ENCODE measurements at regions not wholly inside any gene's neighbourhood (a gene's known extent, or its start where the extent isn't known, plus 50 kb on each side); places are given as distances from the start of the nearest gene placed in this dataset.

DNA sequence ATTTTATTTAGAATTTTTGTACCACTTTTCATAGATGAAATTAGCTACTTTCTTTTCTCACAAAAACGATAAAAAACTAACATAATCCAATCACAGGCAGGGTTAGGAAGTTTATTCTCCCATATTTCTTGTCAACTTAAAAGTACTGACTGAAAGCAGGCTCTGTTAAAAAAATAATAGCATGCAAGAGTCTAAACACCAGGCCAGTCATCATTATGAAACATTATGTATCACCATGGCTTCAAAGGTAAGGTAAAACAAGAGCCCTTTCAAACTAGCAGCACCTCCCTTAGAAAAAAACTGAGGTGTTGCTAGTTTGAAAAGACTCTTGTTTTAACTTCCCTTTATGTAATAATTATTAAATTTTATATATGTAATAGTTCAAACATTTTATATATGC lies 848.0 kb downstream of the RNF144A start:
- TF ChIP-seq, protein P1, sequence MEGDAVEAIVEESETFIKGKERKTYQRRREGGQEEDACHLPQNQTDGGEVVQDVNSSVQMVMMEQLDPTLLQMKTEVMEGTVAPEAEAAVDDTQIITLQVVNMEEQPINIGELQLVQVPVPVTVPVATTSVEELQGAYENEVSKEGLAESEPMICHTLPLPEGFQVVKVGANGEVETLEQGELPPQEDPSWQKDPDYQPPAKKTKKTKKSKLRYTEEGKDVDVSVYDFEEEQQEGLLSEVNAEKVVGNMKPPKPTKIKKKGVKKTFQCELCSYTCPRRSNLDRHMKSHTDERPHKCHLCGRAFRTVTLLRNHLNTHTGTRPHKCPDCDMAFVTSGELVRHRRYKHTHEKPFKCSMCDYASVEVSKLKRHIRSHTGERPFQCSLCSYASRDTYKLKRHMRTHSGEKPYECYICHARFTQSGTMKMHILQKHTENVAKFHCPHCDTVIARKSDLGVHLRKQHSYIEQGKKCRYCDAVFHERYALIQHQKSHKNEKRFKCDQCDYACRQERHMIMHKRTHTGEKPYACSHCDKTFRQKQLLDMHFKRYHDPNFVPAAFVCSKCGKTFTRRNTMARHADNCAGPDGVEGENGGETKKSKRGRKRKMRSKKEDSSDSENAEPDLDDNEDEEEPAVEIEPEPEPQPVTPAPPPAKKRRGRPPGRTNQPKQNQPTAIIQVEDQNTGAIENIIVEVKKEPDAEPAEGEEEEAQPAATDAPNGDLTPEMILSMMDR (IDR thresholded peaks at IDR 0.05; ENCODE audit: low read depth, low read length): no peak
- TF ChIP-seq, protein P2, sequence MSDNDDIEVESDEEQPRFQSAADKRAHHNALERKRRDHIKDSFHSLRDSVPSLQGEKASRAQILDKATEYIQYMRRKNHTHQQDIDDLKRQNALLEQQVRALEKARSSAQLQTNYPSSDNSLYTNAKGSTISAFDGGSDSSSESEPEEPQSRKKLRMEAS (IDR thresholded peaks at IDR 0.05; ENCODE audit: low read depth, low read length): no peak
- TF ChIP-seq POLR2A (IDR thresholded peaks at IDR 0.05; ENCODE audit: extremely low read depth, insufficient read length) (no peak), MYC (IDR thresholded peaks at IDR 0.05; ENCODE audit: low read depth, low read length) (no peak)

Measured in NB4 (cell line).